Sigmoid colon (tissue), 6 donors: ENCODE measurements at regions not wholly inside any gene's neighbourhood (a gene's known extent, or its start where the extent isn't known, plus 50 kb on each side); places are given as distances from the start of the nearest gene placed in this dataset.
A peak's percentile ranks its signal among the peaks of the same experiment; 100 is the strongest.

Experiments used
- DNase-seq: peaks from one replicate; pipeline ENCODE4 v3.0.0-alpha.2; 2019
- H3K27ac ChIP-seq, 4 donors: fragments of 200-600 bp; sonication (generic); one replicate each; pipeline ENCODE4 v1.5.1; 2016 to 2019; ENCODE audit warnings: mild to moderate bottlenecking in 1 of 4
- H3K27me3 ChIP-seq, 3 donors: fragments of 200-600 bp; sonication (generic); one replicate each; pipeline ENCODE4 v1.5.1; 2019; ENCODE audit warnings: mild to moderate bottlenecking in 1 of 3
- H3K36me3 ChIP-seq, 4 donors: fragments of 200-600 bp; sonication (generic); one replicate each; pipeline ENCODE4 v1.5.1; 2016 to 2019
- H3K4me1 ChIP-seq, 4 donors: fragments of 200-600 bp; sonication (generic); one replicate each; pipeline ENCODE4 v1.5.1; 2017 to 2019
- H3K4me3 ChIP-seq, 4 donors: fragments of 200-600 bp; sonication (generic); one replicate each; pipeline ENCODE4 v1.5.1; 2017 to 2019; ENCODE audit warnings: mild to moderate bottlenecking in 2 of 4, moderate library complexity in 1 of 4
- H3K9me3 ChIP-seq, 4 donors: fragments of 200-600 bp in 3 of 4; sonication (generic) in 3 of 4; one replicate each; pipeline versions ENCODE4 v1.5.1 to v1.6.1; 2013 to 2019
- CTCF ChIP-seq, 4 experiments: fragments of 450-650 bp in 3 of 4; fragments of 200-600 bp in 1 of 4; IDR thresholded peaks; one replicate each; pipeline ENCODE4 v1.5.1; 2016 to 2019; ENCODE audit warnings: antibody characterized with exemption in 4 of 4, mild to moderate bottlenecking in 3 of 4, moderate library complexity in 2 of 4
- EP300 ChIP-seq, 4 donors: sonication (generic); formaldehyde crosslinking; IDR thresholded peaks; one replicate each; pipeline ENCODE4 v1.6.1; 2017; ENCODE audit warnings: antibody characterized with exemption in 4 of 4
- POLR2A ChIP-seq, 2 donors: fragments of 450-650 bp; IDR thresholded peaks; one replicate each; pipeline ENCODE4 v1.6.1; 2016; ENCODE audit warnings: antibody characterized with exemption in 2 of 2, mild to moderate bottlenecking in 2 of 2, moderate library complexity in 2 of 2
- POLR2AphosphoS5 ChIP-seq, 4 donors: sonication (generic); formaldehyde crosslinking; IDR thresholded peaks; one replicate each; pipeline ENCODE4 v1.6.1; 2017; ENCODE audit warnings: antibody characterized with exemption in 4 of 4
- whole genome bisulfite sequencing, 2 donors: extraction: QIAGEN DNeasy Blood & Tissue Kit; methylation state at CpG; one replicate each; pipeline ENCODE4 v1.1.7; 2013; 5-methylcytosine and 5-hydroxymethylcytosine counted together
- intact Hi-C: fragments of 100-400 bp; cut with DNase I; formaldehyde crosslinking; loops from one replicate; pipeline ENCODE4 v1.15.1; 2023
- donor health status: healthy with polysubstance abuse.
- donor health status: healthy.

GRCh38 chr5:28823231-28823630, 1784.8 kb upstream of the CDH9 start:
- H3K27ac ChIP-seq: no peak overlapping the region
- WGBS, 2 donors: 89 to 93% methylated on average over 1 of the region's 1 CpG
- intact Hi-C loops: no loop called here
- DNase-seq: no peak
- peaks cover 0 to 4% (median under 1%) of the 10 kb centered on the region in 4 donors for H3K9me3 ChIP-seq
- no peak overlapping the region for H3K4me3 ChIP-seq
- no peaks in the 10 kb centered on the region for H3K4me1 ChIP-seq
- no peaks in the 10 kb centered on the region for H3K36me3 ChIP-seq
- no peak for TF ChIP-seq CTCF (IDR thresholded peaks at IDR 0.05)
- no peak for TF ChIP-seq POLR2AphosphoS5 (IDR thresholded peaks at IDR 0.05)
- TF ChIP-seq POLR2A (IDR thresholded peaks at IDR 0.05): no peak
- TF ChIP-seq EP300 (IDR thresholded peaks at IDR 0.05): no peak
- H3K27me3 ChIP-seq: no peaks in the 10 kb centered on the region

DNA sequence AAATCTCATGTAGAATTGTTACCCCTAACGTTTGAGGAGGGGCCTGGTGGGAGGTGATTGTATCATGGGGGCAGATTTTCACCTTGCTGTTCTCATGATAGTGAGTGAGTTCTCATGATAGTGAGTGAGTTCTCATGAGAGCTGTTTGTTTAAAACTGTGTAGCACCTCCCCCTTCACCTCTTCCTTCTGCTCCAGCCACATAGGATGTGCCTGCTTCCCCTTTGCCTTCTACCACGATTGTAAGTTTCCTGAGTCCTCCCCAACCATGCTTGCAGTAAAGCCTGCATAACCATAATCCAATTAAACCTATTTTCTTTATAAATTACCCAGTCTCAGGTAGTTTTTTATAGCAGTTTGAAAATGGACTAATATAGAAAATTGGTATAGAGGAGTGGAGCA, 1783.7 kb upstream of the CDH9 start:
- intact Hi-C loops: no loop called here
- Histone ChIP-seq H3K36me3 (no peaks in the 10 kb centered on the region), H3K9me3 (peaks cover 0 to 4% (median under 1%) of the 10 kb centered on the region in 4 donors), H3K27me3 (no peaks in the 10 kb centered on the region), H3K27ac (no peak overlapping the region), H3K4me1 (no peaks in the 10 kb centered on the region), H3K4me3 (no peak overlapping the region)
- no peak for DNase-seq
- no peak for TF ChIP-seq EP300 (IDR thresholded peaks at IDR 0.05)
- no peak for TF ChIP-seq POLR2A (IDR thresholded peaks at IDR 0.05)
- no peak for TF ChIP-seq CTCF (IDR thresholded peaks at IDR 0.05)
- no peak for TF ChIP-seq POLR2AphosphoS5 (IDR thresholded peaks at IDR 0.05)
- 30 to 42% methylated on average over 2 of the region's 2 CpGs for WGBS, 2 donors

- no peaks in the 10 kb centered on the region for H3K9me3 ChIP-seq
- no peak overlapping the region for H3K4me3 ChIP-seq
- no peaks in the 10 kb centered on the region for H3K36me3 ChIP-seq
- no peak overlapping the region for H3K27ac ChIP-seq
- TF ChIP-seq POLR2A (IDR thresholded peaks at IDR 0.05) (no peak), CTCF (IDR thresholded peaks at IDR 0.05) (no peak), POLR2AphosphoS5 (IDR thresholded peaks at IDR 0.05) (no peak), EP300 (IDR thresholded peaks at IDR 0.05) (no peak)
- intact Hi-C loops: no loop called here
- DNase-seq: no peak
- no peaks in the 10 kb centered on the region for H3K4me1 ChIP-seq
- 93 to 94% methylated on average over 4 of the region's 4 CpGs for WGBS, 2 donors
- no peaks in the 10 kb centered on the region for H3K27me3 ChIP-seq
These were observed 1772.4 kb upstream of the CDH9 start for GRCh38 chr5:28810751-28811136.

DNA sequence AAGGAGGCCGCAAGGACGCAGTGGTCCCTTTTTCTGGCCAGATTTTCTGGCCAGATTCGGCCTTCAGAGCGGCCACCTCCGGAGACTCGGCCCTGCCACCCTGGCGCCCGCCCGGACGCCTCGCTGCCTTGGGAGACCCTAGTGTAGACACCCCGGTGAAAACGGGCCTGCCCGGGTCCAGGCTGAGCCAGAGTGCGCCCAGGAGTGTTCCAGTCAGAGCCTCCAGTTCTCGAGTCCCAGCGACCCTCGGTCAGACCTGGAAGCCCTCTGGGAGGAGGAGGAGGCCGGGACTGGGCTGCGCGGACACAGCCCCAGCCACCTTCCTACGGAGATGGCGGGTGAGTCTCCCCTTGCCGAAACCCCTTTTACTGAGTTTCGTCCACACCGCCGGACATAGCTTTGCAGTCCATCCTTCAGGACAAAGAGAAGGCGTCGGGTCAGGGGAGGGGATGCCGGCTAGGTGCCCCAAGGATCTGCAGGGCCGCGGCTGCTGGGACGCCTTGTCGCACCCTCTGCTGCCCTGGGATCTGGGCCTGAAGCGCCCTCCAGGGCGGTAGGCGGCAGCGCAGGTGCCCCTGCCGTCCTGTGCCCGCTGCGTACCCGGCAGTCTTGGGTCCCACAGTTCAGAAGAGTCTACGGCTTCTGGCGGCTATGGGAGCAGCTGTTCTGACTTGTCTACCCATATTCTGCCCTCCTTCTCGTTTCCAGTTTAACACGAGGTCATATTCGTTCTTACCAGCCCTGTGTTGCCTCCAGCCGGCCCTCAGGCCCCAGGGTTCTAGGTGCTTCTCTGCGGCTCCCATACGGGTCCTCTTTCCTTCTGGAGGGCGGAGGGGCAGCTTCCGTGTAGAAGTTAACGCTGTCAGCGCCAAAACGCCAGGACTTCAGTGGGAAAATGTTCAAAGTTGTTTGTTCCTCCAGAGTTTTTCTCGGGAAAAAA, 1771.7 kb upstream of the CDH9 start:
- H3K27me3 ChIP-seq: no peaks in the 10 kb centered on the region
- H3K4me3 ChIP-seq: no peak overlapping the region
- no peaks in the 10 kb centered on the region for H3K4me1 ChIP-seq
- 93 to 94% methylated on average over 56 of the region's 56 CpGs for WGBS, 2 donors
- H3K36me3 ChIP-seq: no peaks in the 10 kb centered on the region
- DNase-seq: peak; percentile 62
- H3K27ac ChIP-seq: no peak overlapping the region
- intact Hi-C loops: no loop called here
- no peaks in the 10 kb centered on the region for H3K9me3 ChIP-seq
- TF ChIP-seq CTCF (IDR thresholded peaks at IDR 0.05): no peak
- no peak for TF ChIP-seq POLR2AphosphoS5 (IDR thresholded peaks at IDR 0.05)
- TF ChIP-seq EP300 (IDR thresholded peaks at IDR 0.05): no peak
- TF ChIP-seq POLR2A (IDR thresholded peaks at IDR 0.05): no peak
